ENCODE measurements at regions not wholly inside any gene's neighbourhood (a gene's known extent, or its start where the extent isn't known, plus 50 kb on each side); places are given as distances from the start of the nearest gene placed in this dataset.
A peak's percentile ranks its signal among the peaks of the same experiment; 100 is the strongest.

DNA sequence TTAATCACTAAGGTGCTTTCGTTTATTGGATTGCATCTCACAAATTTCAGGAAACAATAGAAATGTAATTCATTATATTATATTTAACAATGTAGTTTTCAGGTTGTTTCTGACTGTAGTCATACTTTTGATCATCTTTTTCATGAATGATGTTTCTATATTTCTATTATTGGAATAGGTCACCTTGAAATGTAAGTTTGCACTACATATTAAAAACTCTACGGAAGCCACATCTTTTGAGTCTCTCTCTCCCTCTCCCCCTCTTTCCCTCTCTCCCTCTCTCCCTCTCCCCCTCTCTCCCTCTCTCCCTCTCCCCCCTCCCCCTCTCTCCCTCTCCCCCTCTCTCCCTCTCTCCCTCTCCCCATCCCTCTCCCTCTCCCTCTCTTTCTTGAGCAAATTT lies 131.3 kb upstream of the FBXL4 start:
- no peak overlapping the region for H3K4me3 ChIP-seq
- H3K4me2 ChIP-seq (ENCODE audit: insufficient read depth, low read length), result no peak overlapping the region
- ChIA-PET CTCF (ENCODE audit: low intra/inter-chr PET ratio) (no interaction called here), POLR2A (no interaction called here)
- H2AFZ ChIP-seq (ENCODE audit: low read depth, low read length), result no peak overlapping the region
- FAIRE-seq, result no peak
- no peak for DNase-seq (ENCODE audit: extremely low read depth in 1 of 4, low spot score in 3 of 4)
- no peak overlapping the region for H3K27ac ChIP-seq (ENCODE audit: extremely low read depth, low read depth, low read length)
- H3K9me1 ChIP-seq (ENCODE audit: control insufficient read depth, insufficient read depth, low read length), result no peaks in the 10 kb centered on the region
- no peaks in the 10 kb centered on the region for H3K9me3 ChIP-seq (replicated peaks; ENCODE audit: control insufficient read depth, insufficient read depth, low read depth, low read length)
- ATAC-seq, result no peak
- WGBS (ENCODE audit: insufficient coverage, low coverage, missing lambda C conversion rate), result 0% methylated on average over 2 of the region's 2 CpGs
- H3K79me2 ChIP-seq (ENCODE audit: control insufficient read depth, insufficient read depth, low read length), result no peaks in the 10 kb centered on the region
- H3K4me1 ChIP-seq (replicated peaks in 1 of 2; ENCODE audit: control insufficient read depth in 2 of 2, insufficient read depth in 2 of 2, low read length in 2 of 2), result no peaks in the 10 kb centered on the region
- no peaks in the 10 kb centered on the region for H3K36me3 ChIP-seq (ENCODE audit: control insufficient read depth, insufficient read depth, low read length)
- H3K27me3 ChIP-seq (ENCODE audit: control insufficient read depth in 2 of 2, insufficient read depth in 2 of 2, low read length in 2 of 2), result no peaks in the 10 kb centered on the region
- H4K20me1 ChIP-seq (replicated peaks; ENCODE audit: control insufficient read depth, insufficient read depth, low read length), result no peaks in the 10 kb centered on the region
- intact Hi-C loops (cut with micrococcal nuclease) (no loop called here), in situ Hi-C loops (cut with MboI) (no loop called here)
- no peak overlapping the region for H3K9ac ChIP-seq (ENCODE audit: insufficient read depth in 1 of 2, low read depth in 2 of 2, low read length in 2 of 2)
- no TSS peak for BruUV-seq (replicated peaks)
- TF ChIP-seq, protein P1, sequence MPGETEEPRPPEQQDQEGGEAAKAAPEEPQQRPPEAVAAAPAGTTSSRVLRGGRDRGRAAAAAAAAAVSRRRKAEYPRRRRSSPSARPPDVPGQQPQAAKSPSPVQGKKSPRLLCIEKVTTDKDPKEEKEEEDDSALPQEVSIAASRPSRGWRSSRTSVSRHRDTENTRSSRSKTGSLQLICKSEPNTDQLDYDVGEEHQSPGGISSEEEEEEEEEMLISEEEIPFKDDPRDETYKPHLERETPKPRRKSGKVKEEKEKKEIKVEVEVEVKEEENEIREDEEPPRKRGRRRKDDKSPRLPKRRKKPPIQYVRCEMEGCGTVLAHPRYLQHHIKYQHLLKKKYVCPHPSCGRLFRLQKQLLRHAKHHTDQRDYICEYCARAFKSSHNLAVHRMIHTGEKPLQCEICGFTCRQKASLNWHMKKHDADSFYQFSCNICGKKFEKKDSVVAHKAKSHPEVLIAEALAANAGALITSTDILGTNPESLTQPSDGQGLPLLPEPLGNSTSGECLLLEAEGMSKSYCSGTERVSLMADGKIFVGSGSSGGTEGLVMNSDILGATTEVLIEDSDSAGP (CRISPR knock-in tag; IDR thresholded peaks at IDR 0.05), result no peak
- no peak for TF ChIP-seq NFE2 (IDR thresholded peaks at IDR 0.05; ENCODE audit: low read depth)
- TF ChIP-seq PCBP1 (IDR thresholded peaks at IDR 0.05; ENCODE audit: low read depth, low read length, poor library complexity, severe bottlenecking), result peak; percentile 69
- TF ChIP-seq SMARCA4 (IDR thresholded peaks at IDR 0.05), result no peak
- TF ChIP-seq KAT2B (IDR thresholded peaks at IDR 0.05; ENCODE audit: low read depth, low read length), result no peak
- TF ChIP-seq PCBP2 (IDR thresholded peaks at IDR 0.05; ENCODE audit: low read depth, low read length, poor library complexity, severe bottlenecking), result peak; percentile 60
- no peak for TF ChIP-seq HMGN3 (IDR thresholded peaks at IDR 0.05; ENCODE audit: borderline replicate concordance, extremely low read depth, insufficient read length, low read depth, low read length)
- TF ChIP-seq, protein P2, sequence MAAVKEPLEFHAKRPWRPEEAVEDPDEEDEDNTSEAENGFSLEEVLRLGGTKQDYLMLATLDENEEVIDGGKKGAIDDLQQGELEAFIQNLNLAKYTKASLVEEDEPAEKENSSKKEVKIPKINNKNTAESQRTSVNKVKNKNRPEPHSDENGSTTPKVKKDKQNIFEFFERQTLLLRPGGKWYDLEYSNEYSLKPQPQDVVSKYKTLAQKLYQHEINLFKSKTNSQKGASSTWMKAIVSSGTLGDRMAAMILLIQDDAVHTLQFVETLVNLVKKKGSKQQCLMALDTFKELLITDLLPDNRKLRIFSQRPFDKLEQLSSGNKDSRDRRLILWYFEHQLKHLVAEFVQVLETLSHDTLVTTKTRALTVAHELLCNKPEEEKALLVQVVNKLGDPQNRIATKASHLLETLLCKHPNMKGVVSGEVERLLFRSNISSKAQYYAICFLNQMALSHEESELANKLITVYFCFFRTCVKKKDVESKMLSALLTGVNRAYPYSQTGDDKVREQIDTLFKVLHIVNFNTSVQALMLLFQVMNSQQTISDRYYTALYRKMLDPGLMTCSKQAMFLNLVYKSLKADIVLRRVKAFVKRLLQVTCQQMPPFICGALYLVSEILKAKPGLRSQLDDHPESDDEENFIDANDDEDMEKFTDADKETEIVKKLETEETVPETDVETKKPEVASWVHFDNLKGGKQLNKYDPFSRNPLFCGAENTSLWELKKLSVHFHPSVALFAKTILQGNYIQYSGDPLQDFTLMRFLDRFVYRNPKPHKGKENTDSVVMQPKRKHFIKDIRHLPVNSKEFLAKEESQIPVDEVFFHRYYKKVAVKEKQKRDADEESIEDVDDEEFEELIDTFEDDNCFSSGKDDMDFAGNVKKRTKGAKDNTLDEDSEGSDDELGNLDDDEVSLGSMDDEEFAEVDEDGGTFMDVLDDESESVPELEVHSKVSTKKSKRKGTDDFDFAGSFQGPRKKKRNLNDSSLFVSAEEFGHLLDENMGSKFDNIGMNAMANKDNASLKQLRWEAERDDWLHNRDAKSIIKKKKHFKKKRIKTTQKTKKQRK (IDR thresholded peaks at IDR 0.05; ENCODE audit: borderline replicate concordance, low read depth, low read length), result no peak
- no peak for TF ChIP-seq HLTF (IDR thresholded peaks at IDR 0.05)
- no peak for TF ChIP-seq FOXP4 (CRISPR knock-in tag; IDR thresholded peaks at IDR 0.05; ENCODE audit: borderline replicate concordance)
- TF ChIP-seq ZBTB33 (CRISPR knock-in tag; IDR thresholded peaks at IDR 0.05), result no peak

Measured in K562 (cell line).